ENCODE measurements at regions not wholly inside any gene's neighbourhood (a gene's known extent, or its start where the extent isn't known, plus 50 kb on each side); places are given as distances from the start of the nearest gene placed in this dataset.
A peak's percentile ranks its signal among the peaks of the same experiment; 100 is the strongest.

GRCh38 chr14:62146030-62146429, 383.8 kb downstream of the SNAPC1 start:
- H3K27ac Mint-ChIP-seq: no peak overlapping the region
- no peak overlapping the region for H3K4me3 Mint-ChIP-seq
- no peaks in the 10 kb centered on the region for H3K4me1 Mint-ChIP-seq
- DNase-seq (no peak), ATAC-seq (no peak)
- peaks cover 11% of the 10 kb centered on the region for H3K27me3 Mint-ChIP-seq
- H3K9me3 Mint-ChIP-seq: peaks cover 12 to 23% of the 10 kb centered on the region in 2 donors

GRCh38 chr14:62156052-62156451, 393.8 kb downstream of the SNAPC1 start:
- H3K27me3 Mint-ChIP-seq: peaks cover 8% of the 10 kb centered on the region
- H3K27ac Mint-ChIP-seq: no peak overlapping the region
- H3K4me3 Mint-ChIP-seq: no peak overlapping the region
- H3K4me1 Mint-ChIP-seq: no peaks in the 10 kb centered on the region
- no peaks in the 10 kb centered on the region for H3K9me3 Mint-ChIP-seq
- ATAC-seq (no peak), DNase-seq (no peak)

GRCh38 chr14:62158779-62159178, 396.6 kb downstream of the SNAPC1 start:
- DNase-seq: no peak
- Mint-ChIP-seq H3K4me3 (no peak overlapping the region), H3K4me1 (no peaks in the 10 kb centered on the region), H3K27ac (no peak overlapping the region), H3K9me3 (no peaks in the 10 kb centered on the region), H3K27me3 (peaks cover 12% of the 10 kb centered on the region)
- no peak for ATAC-seq

GRCh38 chr14:62159314-62159713, 397.1 kb downstream of the SNAPC1 start:
- no peaks in the 10 kb centered on the region for H3K9me3 Mint-ChIP-seq
- H3K27ac Mint-ChIP-seq: no peak overlapping the region
- no peak overlapping the region for H3K4me3 Mint-ChIP-seq
- DNase-seq (no peak), ATAC-seq (no peak)
- no peaks in the 10 kb centered on the region for H3K4me1 Mint-ChIP-seq
- H3K27me3 Mint-ChIP-seq: peaks cover 18% of the 10 kb centered on the region

- Mint-ChIP-seq H3K4me1 (no peaks in the 10 kb centered on the region), H3K4me3 (no peak overlapping the region), H3K27ac (no peak overlapping the region), H3K9me3 (no peaks in the 10 kb centered on the region), H3K27me3 (peaks cover 34% of the 10 kb centered on the region)
- ATAC-seq (no peak), DNase-seq (peak; percentile 9 to 12)
Measured at GRCh38 chr14:62162998-62163589, 400.9 kb downstream of the SNAPC1 start.

- DNase-seq: no peak
Measured at GRCh38 chr14:62168564-62169155, 406.4 kb downstream of the SNAPC1 start.

GRCh38 chr14:62179367-62180018, 417.3 kb downstream of the SNAPC1 start:
- no peak overlapping the region for H3K4me3 Mint-ChIP-seq
- no peaks in the 10 kb centered on the region for H3K9me3 Mint-ChIP-seq
- no peaks in the 10 kb centered on the region for H3K4me1 Mint-ChIP-seq
- peak; percentile 58 for ATAC-seq
- H3K27me3 Mint-ChIP-seq: peaks cover 8% of the 10 kb centered on the region
- DNase-seq: peak; percentile 3 to 14
- H3K27ac Mint-ChIP-seq: no peak overlapping the region

More at GRCh38 chr14:62168564-62169155, 406.4 kb downstream of the SNAPC1 start:
- Mint-ChIP-seq H3K27me3 (peaks cover 30% of the 10 kb centered on the region), H3K27ac (no peak overlapping the region), H3K4me3 (no peak overlapping the region), H3K4me1 (no peaks in the 10 kb centered on the region), H3K9me3 (no peaks in the 10 kb centered on the region)
- ATAC-seq: no peak

GRCh38 chr14:62181591-62181990, 419.4 kb downstream of the SNAPC1 start:
- H3K4me1 Mint-ChIP-seq: no peaks in the 10 kb centered on the region
- no peaks in the 10 kb centered on the region for H3K9me3 Mint-ChIP-seq
- H3K4me3 Mint-ChIP-seq: no peak overlapping the region
- H3K27me3 Mint-ChIP-seq: peaks cover 8% of the 10 kb centered on the region
- ATAC-seq (no peak), DNase-seq (no peak)
- H3K27ac Mint-ChIP-seq: no peak overlapping the region

- H3K4me3 Mint-ChIP-seq: no peak overlapping the region
- DNase-seq (no peak), ATAC-seq (no peak)
- no peaks in the 10 kb centered on the region for H3K4me1 Mint-ChIP-seq
- peaks cover 11% of the 10 kb centered on the region for H3K27me3 Mint-ChIP-seq
- no peak overlapping the region for H3K27ac Mint-ChIP-seq
- no peaks in the 10 kb centered on the region for H3K9me3 Mint-ChIP-seq
Measured at GRCh38 chr14:62185078-62185477, 422.9 kb downstream of the SNAPC1 start.

GRCh38 chr14:62187265-62187664, 425.0 kb downstream of the SNAPC1 start:
- H3K4me3 Mint-ChIP-seq: no peak overlapping the region
- ATAC-seq: no peak
- no peaks in the 10 kb centered on the region for H3K4me1 Mint-ChIP-seq
- DNase-seq: no peak
- no peak overlapping the region for H3K27ac Mint-ChIP-seq
- H3K27me3 Mint-ChIP-seq: peaks cover 20% of the 10 kb centered on the region
- H3K9me3 Mint-ChIP-seq: no peaks in the 10 kb centered on the region

- H3K27ac Mint-ChIP-seq: no peak overlapping the region
- no peak for ATAC-seq
Measured at GRCh38 chr14:62189698-62190097, 427.5 kb downstream of the SNAPC1 start.

GRCh38 chr14:62206456-62206855, 444.2 kb downstream of the SNAPC1 start:
- DNase-seq (no peak), ATAC-seq (no peak)
- no peaks in the 10 kb centered on the region for H3K4me1 Mint-ChIP-seq
- no peak overlapping the region for H3K4me3 Mint-ChIP-seq
- peaks cover 9 to 11% of the 10 kb centered on the region in 2 donors for H3K9me3 Mint-ChIP-seq
- peaks cover 14% of the 10 kb centered on the region for H3K27me3 Mint-ChIP-seq
- H3K27ac Mint-ChIP-seq: no peak overlapping the region

More at GRCh38 chr14:62189698-62190097, 427.5 kb downstream of the SNAPC1 start:
- no peaks in the 10 kb centered on the region for H3K4me1 Mint-ChIP-seq
- H3K4me3 Mint-ChIP-seq: no peak overlapping the region
- H3K9me3 Mint-ChIP-seq: no peaks in the 10 kb centered on the region
- DNase-seq: no peak
- H3K27me3 Mint-ChIP-seq: peaks cover 20% of the 10 kb centered on the region

GRCh38 chr14:62209287-62209899, 447.2 kb downstream of the SNAPC1 start:
- H3K27me3 Mint-ChIP-seq: peaks cover 14% of the 10 kb centered on the region
- peaks cover 9 to 11% of the 10 kb centered on the region in 2 donors for H3K9me3 Mint-ChIP-seq
- H3K4me1 Mint-ChIP-seq: no peaks in the 10 kb centered on the region
- no peak overlapping the region for H3K4me3 Mint-ChIP-seq
- no peak for ATAC-seq
- no peak for DNase-seq
- no peak overlapping the region for H3K27ac Mint-ChIP-seq

- ATAC-seq (no peak), DNase-seq (no peak)
- Mint-ChIP-seq H3K4me3 (no peak overlapping the region), H3K9me3 (no peaks in the 10 kb centered on the region), H3K4me1 (no peaks in the 10 kb centered on the region), H3K27ac (no peak overlapping the region), H3K27me3 (peaks cover 14% of the 10 kb centered on the region)
Measured at GRCh38 chr14:62213516-62213915, 451.3 kb downstream of the SNAPC1 start.

- H3K4me3 Mint-ChIP-seq: no peak overlapping the region
- no peak for DNase-seq
Measured at GRCh38 chr14:62216121-62216520, 453.9 kb downstream of the SNAPC1 start.

GRCh38 chr14:62234849-62235248, 472.6 kb downstream of the SNAPC1 start:
- DNase-seq: no peak
- no peak overlapping the region for H3K4me3 Mint-ChIP-seq
- ATAC-seq: no peak
- H3K9me3 Mint-ChIP-seq: peaks cover 18 to 21% of the 10 kb centered on the region in 2 donors
- no peak overlapping the region for H3K27ac Mint-ChIP-seq
- H3K27me3 Mint-ChIP-seq: no peaks in the 10 kb centered on the region
- H3K4me1 Mint-ChIP-seq: no peaks in the 10 kb centered on the region

More at GRCh38 chr14:62216121-62216520, 453.9 kb downstream of the SNAPC1 start:
- Mint-ChIP-seq H3K4me1 (no peaks in the 10 kb centered on the region), H3K27ac (no peak overlapping the region), H3K27me3 (peaks cover 13% of the 10 kb centered on the region), H3K9me3 (no peaks in the 10 kb centered on the region)
- ATAC-seq: no peak
